PC-3 (cell line): ENCODE measurements at regions not wholly inside any gene's neighbourhood (a gene's known extent, or its start where the extent isn't known, plus 50 kb on each side); places are given as distances from the start of the nearest gene placed in this dataset.

Experiments used
- ATAC-seq: fragments of 200-7000 bp; cut with Tn5 transposase; 2 replicates; pipeline ENCODE4 v1.9.1; 2020; ENCODE audit warnings: mild to moderate bottlenecking, moderate library complexity
- BruUV-seq: library from RNA; stranded (reverse); fragments of 400-500 nt; replicated peaks from 2 replicates; lab custom pipeline; 2021; lab: Mats Ljungman, UMichigan
- CTCF ChIA-PET: fragments of 300-600 bp; sonication (Branson Sonifier 250); formaldehyde crosslinking; loops from one replicate; lab custom pipeline; 2022; ENCODE audit warnings: antibody characterized with exemption; lab: Charles Lee
- POLR2A ChIA-PET: fragments of 300-600 bp; sonication (Branson Sonifier 250); formaldehyde crosslinking; loops from one replicate; lab custom pipeline; 2022; ENCODE audit warnings: antibody characterized with exemption; ENCODE audit not compliant: unreplicated experiment; lab: Charles Lee
- DNase-seq: peaks from one replicate; pipeline ENCODE4 v3.0.0-alpha.2; 2015
- H2AFZ ChIP-seq: fragments of 300-600 bp; sonication (generic); 2 replicates; pipeline ENCODE4 v1.6.0; 2016; ENCODE audit warnings: antibody characterized with exemption, low read length
- H3F3A ChIP-seq: fragments of 300-600 bp; sonication (generic); one replicate; pipeline ENCODE4 v1.6.0; 2017; ENCODE audit warnings: antibody characterized with exemption, low read length, control low read depth, mild to moderate bottlenecking; ENCODE audit not compliant: unreplicated experiment
- H3K27ac ChIP-seq: fragments of 300-600 bp; sonication (generic); 2 replicates; pipeline ENCODE4 v1.5.1; 2016; ENCODE audit warnings: mild to moderate bottlenecking, low read length
- H3K27me3 ChIP-seq: fragments of 300-600 bp; sonication (generic); 2 replicates; pipeline ENCODE4 v1.6.1; 2016; ENCODE audit warnings: low read length, mixed read lengths
- H3K36me3 ChIP-seq: fragments of 300-600 bp; sonication (generic); 2 replicates; pipeline ENCODE4 v1.6.1; 2016; ENCODE audit warnings: low read depth, mixed run types, low read length, mixed read lengths
- H3K4me1 ChIP-seq: fragments of 300-600 bp; sonication (generic); 2 replicates; pipeline ENCODE4 v1.5.1; 2016; ENCODE audit warnings: low read length; ENCODE audit not compliant: insufficient read depth
- H3K4me2 ChIP-seq: fragments of 300-600 bp; sonication (generic); 2 replicates; pipeline ENCODE4 v1.6.0; 2016; ENCODE audit warnings: low read length
- H3K4me3 ChIP-seq: fragments of 300-600 bp; sonication (generic); 2 replicates; pipeline ENCODE4 v1.5.1; 2016; ENCODE audit warnings: mild to moderate bottlenecking, low read length, mixed read lengths
- H3K79me2 ChIP-seq: fragments of 300-600 bp; sonication (generic); 2 replicates; pipeline ENCODE4 v1.6.1; 2017; ENCODE audit warnings: low read length, mixed read lengths
- H3K9ac ChIP-seq: fragments of 300-600 bp; sonication (generic); 2 replicates; pipeline ENCODE4 v1.6.0; 2016; ENCODE audit warnings: mild to moderate bottlenecking, low read length
- H3K9me2 ChIP-seq: fragments of 300-600 bp; sonication (generic); replicated peaks from 2 replicates; pipeline ENCODE4 v1.6.1; 2016; ENCODE audit warnings: mixed run types, low read length, mixed read lengths
- H3K9me3 ChIP-seq: fragments of 300-600 bp; sonication (generic); 2 replicates; pipeline ENCODE4 v1.6.1; 2016; ENCODE audit warnings: low read length, mixed read lengths
- H4K20me1 ChIP-seq: fragments of 300-600 bp; sonication (generic); 2 replicates; pipeline ENCODE4 v1.6.1; 2016; ENCODE audit warnings: low read length, mixed read lengths
- EZH2 ChIP-seq: fragments of 300-600 bp; sonication (generic); IDR thresholded peaks from one replicate; pipeline ENCODE4 v1.6.1; 2017; ENCODE audit warnings: antibody characterized with exemption, mild to moderate bottlenecking, low read length; ENCODE audit not compliant: unreplicated experiment
- EZH2phosphoT487 ChIP-seq: fragments of 300-600 bp; sonication (generic); IDR thresholded peaks from 2 replicates; pipeline ENCODE4 v1.6.1; 2018; ENCODE audit warnings: mild to moderate bottlenecking, antibody characterized with exemption, low read length, borderline replicate concordance
- intact Hi-C: fragments of 100-400 bp; cut with micrococcal nuclease; formaldehyde crosslinking; loops from 2 replicates; pipeline ENCODE4 v1.9.0; 2023
- TF ChIP-seq, protein P1 (sequence below): fragments of 300-600 bp; sonication (generic); conservative IDR thresholded peaks from 2 replicates; pipeline ENCODE4 v1.5.1; 2017; ENCODE audit warnings: antibody characterized with exemption, low read depth, mild to moderate bottlenecking, low read length

DNA sequence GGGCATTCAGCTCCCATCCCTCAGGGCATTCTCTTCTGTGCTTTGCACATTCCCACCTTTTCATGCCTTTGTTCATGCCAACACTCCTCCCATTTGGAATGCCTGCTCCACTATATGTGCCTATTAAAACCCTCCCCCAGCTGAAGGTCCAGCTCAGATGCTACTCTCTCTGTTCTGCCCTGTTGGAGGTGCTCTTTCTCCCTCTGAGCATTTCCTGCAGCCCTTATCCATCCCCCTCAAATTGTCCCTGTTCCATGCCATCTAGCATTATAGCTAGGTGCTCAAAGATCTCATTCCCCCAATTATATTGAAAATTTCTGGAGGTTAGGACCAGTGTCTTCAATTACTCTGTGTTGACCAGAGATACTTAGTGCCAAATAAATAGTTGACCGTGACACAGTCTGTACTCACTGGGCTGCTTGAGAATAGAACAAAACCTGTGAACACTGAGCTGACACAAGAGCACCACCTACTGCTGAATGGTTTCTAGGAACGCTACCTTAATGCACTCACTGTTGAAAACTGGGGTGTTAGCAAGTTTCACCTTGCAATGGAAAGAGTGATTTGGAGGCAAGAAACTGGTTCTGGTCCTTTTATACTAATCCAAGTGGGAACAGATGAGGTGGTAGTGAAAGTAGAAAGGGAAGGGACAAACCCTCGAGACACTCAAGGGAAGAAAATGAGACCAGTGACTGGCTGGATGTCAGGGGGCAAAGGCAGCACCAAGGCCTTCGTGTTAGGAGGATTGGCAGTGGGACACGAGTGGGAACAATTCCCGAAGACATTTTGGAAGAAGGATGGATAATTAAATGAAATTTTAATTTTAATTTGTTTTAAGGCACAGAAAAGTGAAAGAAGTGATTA is 289.8 kb upstream of the ROPN1 start:
- no peak overlapping the region for H3K9ac ChIP-seq
- ATAC-seq (peak; percentile 91), DNase-seq (peak; percentile 74)
- no TSS peak for BruUV-seq
- no peaks in the 10 kb centered on the region for H3F3A ChIP-seq
- H3K79me2 ChIP-seq = no peaks in the 10 kb centered on the region
- ChIA-PET POLR2A (no interaction called here), CTCF (interaction anchor here (0.6 to 1.9 kb wide), 3 partner anchors 27 to 249 kb away, joined by 7 to 10 read pairs (median 8); partner anchors contain the start of gene KALRN)
- H3K4me3 ChIP-seq = no peak overlapping the region
- H3K4me2 ChIP-seq = no peak overlapping the region
- H3K9me2 ChIP-seq = no peaks in the 10 kb centered on the region
- H3K36me3 ChIP-seq = no peaks in the 10 kb centered on the region
- H2AFZ ChIP-seq = no peak overlapping the region
- H3K9me3 ChIP-seq = no peaks in the 10 kb centered on the region
- H3K27me3 ChIP-seq = peaks cover 20% of the 10 kb centered on the region
- intact Hi-C loops = loop anchor here (1.0 kb wide), 4 partner anchors 163 to 340 kb away; no protein-coding TSS in a partner anchor
- no peak overlapping the region for H3K27ac ChIP-seq
- no peaks in the 10 kb centered on the region for H3K4me1 ChIP-seq
- TF ChIP-seq, protein P1, sequence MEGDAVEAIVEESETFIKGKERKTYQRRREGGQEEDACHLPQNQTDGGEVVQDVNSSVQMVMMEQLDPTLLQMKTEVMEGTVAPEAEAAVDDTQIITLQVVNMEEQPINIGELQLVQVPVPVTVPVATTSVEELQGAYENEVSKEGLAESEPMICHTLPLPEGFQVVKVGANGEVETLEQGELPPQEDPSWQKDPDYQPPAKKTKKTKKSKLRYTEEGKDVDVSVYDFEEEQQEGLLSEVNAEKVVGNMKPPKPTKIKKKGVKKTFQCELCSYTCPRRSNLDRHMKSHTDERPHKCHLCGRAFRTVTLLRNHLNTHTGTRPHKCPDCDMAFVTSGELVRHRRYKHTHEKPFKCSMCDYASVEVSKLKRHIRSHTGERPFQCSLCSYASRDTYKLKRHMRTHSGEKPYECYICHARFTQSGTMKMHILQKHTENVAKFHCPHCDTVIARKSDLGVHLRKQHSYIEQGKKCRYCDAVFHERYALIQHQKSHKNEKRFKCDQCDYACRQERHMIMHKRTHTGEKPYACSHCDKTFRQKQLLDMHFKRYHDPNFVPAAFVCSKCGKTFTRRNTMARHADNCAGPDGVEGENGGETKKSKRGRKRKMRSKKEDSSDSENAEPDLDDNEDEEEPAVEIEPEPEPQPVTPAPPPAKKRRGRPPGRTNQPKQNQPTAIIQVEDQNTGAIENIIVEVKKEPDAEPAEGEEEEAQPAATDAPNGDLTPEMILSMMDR = peak; percentile 96
- no peak for TF ChIP-seq EZH2phosphoT487
- H4K20me1 ChIP-seq = no peaks in the 10 kb centered on the region

DNA sequence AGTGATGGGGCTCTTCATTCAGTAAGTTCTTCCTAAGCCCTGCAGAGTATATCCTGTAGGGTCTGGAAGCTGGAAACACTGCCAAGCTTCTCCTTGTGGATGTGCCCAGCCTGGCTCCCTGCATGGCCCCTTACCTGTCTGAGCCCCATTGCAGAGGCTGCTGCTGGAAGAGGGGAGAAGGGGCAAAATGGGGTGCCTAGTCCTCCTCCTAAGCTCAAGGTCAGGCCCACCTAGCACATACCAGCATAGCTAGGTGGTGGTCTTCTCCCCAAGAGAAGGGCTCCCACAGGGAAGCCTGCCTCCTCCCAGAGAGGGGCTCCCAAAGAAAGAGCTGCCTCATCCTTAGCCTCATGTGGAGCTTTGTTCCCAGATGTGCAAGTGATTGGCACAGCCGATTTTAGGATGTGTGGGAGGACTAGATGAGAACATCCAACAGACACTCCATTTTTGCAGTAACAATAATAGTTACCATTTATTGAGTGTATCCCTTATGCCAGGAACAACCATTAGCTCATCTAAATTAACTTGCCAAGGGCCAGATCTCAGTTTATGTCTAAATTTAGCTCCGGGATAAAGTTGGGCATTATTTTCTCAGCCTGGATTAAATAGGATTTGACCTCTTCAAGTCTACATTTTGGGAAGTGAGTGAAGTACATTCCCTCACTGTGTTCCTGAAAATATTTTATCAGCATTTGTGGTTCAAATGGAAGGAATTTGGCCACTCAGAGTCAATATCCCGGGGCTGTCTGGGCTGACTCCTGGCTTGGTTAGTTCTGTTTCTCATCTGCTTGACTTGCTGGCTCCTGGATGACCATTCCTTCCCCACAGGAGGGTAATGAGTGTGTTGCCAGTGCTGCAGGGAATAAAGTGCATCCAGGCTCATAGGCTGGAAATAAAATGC is 291.1 kb upstream of the ROPN1 start:
- Histone ChIP-seq H3K4me3 (no peak overlapping the region), H3K79me2 (no peaks in the 10 kb centered on the region), H3K36me3 (no peaks in the 10 kb centered on the region), H3K4me2 (no peak overlapping the region), H3F3A (no peaks in the 10 kb centered on the region), H3K9ac (no peak overlapping the region), H3K27ac (no peak overlapping the region), H2AFZ (no peak overlapping the region), H4K20me1 (no peaks in the 10 kb centered on the region), H3K27me3 (peaks cover 20% of the 10 kb centered on the region), H3K4me1 (no peaks in the 10 kb centered on the region), H3K9me3 (no peaks in the 10 kb centered on the region), H3K9me2 (no peaks in the 10 kb centered on the region)
- DNase-seq = peak; percentile 56
- BruUV-seq = no TSS peak
- ChIA-PET CTCF (interaction anchor here (0.6 to 1.9 kb wide), 2 partner anchors 105 to 203 kb away, joined by 3 to 10 read pairs; no protein-coding TSS in a partner anchor), POLR2A (no interaction called here)
- intact Hi-C loops = no loop called here
- peak; percentile 32; the same call in 1 of the 2 replicates for ATAC-seq
- no peak for TF ChIP-seq EZH2

DNA sequence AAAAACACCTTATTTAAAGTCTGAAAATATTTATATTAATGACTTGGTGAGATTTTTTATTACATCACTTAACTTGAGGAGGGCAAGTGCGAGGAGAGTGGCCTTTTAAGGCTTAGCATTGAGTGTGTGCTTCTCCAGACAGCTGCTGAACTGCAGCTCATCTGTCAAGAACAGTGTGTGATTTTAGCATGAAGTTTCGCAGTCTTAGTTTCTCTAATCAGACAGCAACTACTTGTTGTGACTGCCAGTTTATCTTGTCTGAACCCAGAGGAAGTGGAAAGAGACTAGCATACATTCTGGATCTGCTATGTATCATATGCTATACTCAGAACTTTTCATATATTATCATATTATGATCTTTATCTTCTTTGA is 291.7 kb upstream of the ROPN1 start:
- Histone ChIP-seq H3K27ac (no peak overlapping the region), H3K27me3 (peaks cover 20% of the 10 kb centered on the region), H3K9me3 (no peaks in the 10 kb centered on the region), H3K36me3 (no peaks in the 10 kb centered on the region), H4K20me1 (no peaks in the 10 kb centered on the region), H3K4me2 (no peak overlapping the region), H2AFZ (no peak overlapping the region), H3K9ac (no peak overlapping the region), H3K4me3 (no peak overlapping the region), H3F3A (no peaks in the 10 kb centered on the region), H3K9me2 (no peaks in the 10 kb centered on the region), H3K4me1 (no peaks in the 10 kb centered on the region), H3K79me2 (no peaks in the 10 kb centered on the region)
- POLR2A ChIA-PET = no interaction called here
- no TSS peak for BruUV-seq
- CTCF ChIA-PET = interaction anchor here (0.5 kb wide), 1 partner anchor 218 kb away, joined by 4 read pairs; no protein-coding TSS in a partner anchor
- DNase-seq (no peak), ATAC-seq (no peak)
- intact Hi-C loops = no loop called here
- no peak for TF ChIP-seq EZH2
- TF ChIP-seq, protein P1 = no peak
- TF ChIP-seq EZH2phosphoT487 = no peak
